Breast epithelium (tissue), 4 donors: ENCODE measurements at regions not wholly inside any gene's neighbourhood (a gene's known extent, or its start where the extent isn't known, plus 50 kb on each side); places are given as distances from the start of the nearest gene placed in this dataset.

Source experiments
- DNase-seq, 2 donors: peaks; one replicate each; pipeline ENCODE4 v3.0.0-alpha.2; 2019; ENCODE audit warnings: low spot score in 2 of 2
- H3K27ac ChIP-seq, 2 donors: fragments of 200-600 bp; sonication (generic) in 1 of 2; one replicate each; pipeline ENCODE4 v1.5.1; 2016 to 2019; ENCODE audit warnings: mild to moderate bottlenecking in 1 of 2
- H3K27me3 ChIP-seq, 2 donors: fragments of 200-600 bp; sonication (generic) in 1 of 2; one replicate each; pipeline versions ENCODE4 v1.5.1 to v1.6.0; 2017 to 2019; ENCODE audit warnings: control low read depth in 1 of 2, mild to moderate bottlenecking in 1 of 2
- H3K36me3 ChIP-seq: fragments of 200-600 bp; one replicate; pipeline ENCODE4 v1.5.1; 2019
- H3K4me1 ChIP-seq, 2 donors: fragments of 200-600 bp; sonication (generic); one replicate each; pipeline ENCODE4 v1.5.1; 2016 to 2019; ENCODE audit warnings: control low read depth in 1 of 2
- H3K4me3 ChIP-seq, 3 donors: fragments of 200-600 bp; sonication (generic); 1 replicate in 2 of 3; 2 replicates in 1 of 3; pipeline ENCODE4 v1.5.1; 2016 to 2019; ENCODE audit warnings: mild to moderate bottlenecking in 3 of 3, moderate library complexity in 2 of 3
- H3K9me3 ChIP-seq, 2 donors: fragments of 200-600 bp; sonication (generic) in 1 of 2; one replicate each; pipeline ENCODE4 v1.5.1; 2016 to 2019; ENCODE audit warnings: control low read depth in 1 of 2
- POLR2A ChIP-seq: fragments of 450-650 bp; IDR thresholded peaks from one replicate; pipeline ENCODE4 v1.6.1; 2016; ENCODE audit warnings: antibody characterized with exemption, mild to moderate bottlenecking, moderate library complexity
- POLR2AphosphoS5 ChIP-seq, 3 donors: sonication (generic); formaldehyde crosslinking; IDR thresholded peaks; one replicate each; pipeline ENCODE4 v1.6.1; 2017; ENCODE audit warnings: antibody characterized with exemption in 3 of 3
- intact Hi-C: fragments of 100-400 bp; cut with DNase I; formaldehyde crosslinking; loops from one replicate; pipeline ENCODE4 v1.15.1; 2023; ENCODE audit warnings: low total_unique reads
- TF ChIP-seq, protein P1 (sequence below), 3 donors: fragments of 450-650 bp; IDR thresholded peaks; one replicate each; pipeline ENCODE4 v1.5.1; 2016 to 2017; ENCODE audit warnings: antibody characterized with exemption in 3 of 3, mild to moderate bottlenecking in 3 of 3, moderate library complexity in 3 of 3

GRCh38 chr3:28606283-28606682 is 257.7 kb upstream of the AZI2 start:
- no peak for TF ChIP-seq POLR2A
- TF ChIP-seq, protein P1, sequence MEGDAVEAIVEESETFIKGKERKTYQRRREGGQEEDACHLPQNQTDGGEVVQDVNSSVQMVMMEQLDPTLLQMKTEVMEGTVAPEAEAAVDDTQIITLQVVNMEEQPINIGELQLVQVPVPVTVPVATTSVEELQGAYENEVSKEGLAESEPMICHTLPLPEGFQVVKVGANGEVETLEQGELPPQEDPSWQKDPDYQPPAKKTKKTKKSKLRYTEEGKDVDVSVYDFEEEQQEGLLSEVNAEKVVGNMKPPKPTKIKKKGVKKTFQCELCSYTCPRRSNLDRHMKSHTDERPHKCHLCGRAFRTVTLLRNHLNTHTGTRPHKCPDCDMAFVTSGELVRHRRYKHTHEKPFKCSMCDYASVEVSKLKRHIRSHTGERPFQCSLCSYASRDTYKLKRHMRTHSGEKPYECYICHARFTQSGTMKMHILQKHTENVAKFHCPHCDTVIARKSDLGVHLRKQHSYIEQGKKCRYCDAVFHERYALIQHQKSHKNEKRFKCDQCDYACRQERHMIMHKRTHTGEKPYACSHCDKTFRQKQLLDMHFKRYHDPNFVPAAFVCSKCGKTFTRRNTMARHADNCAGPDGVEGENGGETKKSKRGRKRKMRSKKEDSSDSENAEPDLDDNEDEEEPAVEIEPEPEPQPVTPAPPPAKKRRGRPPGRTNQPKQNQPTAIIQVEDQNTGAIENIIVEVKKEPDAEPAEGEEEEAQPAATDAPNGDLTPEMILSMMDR (IDR thresholded peaks at IDR 0.05), result no peak
- Histone ChIP-seq H3K27ac (no peak overlapping the region), H3K9me3 (no peaks in the 10 kb centered on the region), H3K4me3 (no peak overlapping the region), H3K27me3 (no peaks in the 10 kb centered on the region), H3K36me3 (no peaks in the 10 kb centered on the region), H3K4me1 (no peaks in the 10 kb centered on the region)
- DNase-seq, result no peak
- intact Hi-C loops, result no loop called here

DNA sequence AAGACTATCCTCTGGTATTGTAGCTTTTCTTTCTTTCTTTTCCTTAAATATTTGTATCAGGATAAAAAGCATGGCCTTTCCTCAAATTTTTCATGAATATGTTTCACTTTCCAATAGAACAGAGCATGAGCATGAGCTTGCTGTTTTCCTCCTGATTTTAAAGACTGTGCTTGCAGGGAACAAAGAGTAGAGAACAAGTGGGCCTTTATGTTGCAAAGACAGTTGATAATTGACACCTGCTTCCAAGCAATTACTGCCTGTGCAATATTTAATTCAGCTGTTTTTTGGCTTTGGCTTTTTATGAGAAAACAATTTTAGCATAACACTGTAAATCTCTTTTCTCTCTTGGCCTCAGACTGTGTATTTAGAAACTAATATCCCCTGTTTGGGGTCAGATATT is 263.6 kb upstream of the AZI2 start:
- Histone ChIP-seq H3K4me1 (no peaks in the 10 kb centered on the region), H3K9me3 (no peaks in the 10 kb centered on the region), H3K27me3 (no peaks in the 10 kb centered on the region), H3K36me3 (no peaks in the 10 kb centered on the region), H3K4me3 (no peak overlapping the region), H3K27ac (no peak overlapping the region)
- DNase-seq, result no peak
- intact Hi-C loops, result no loop called here
- TF ChIP-seq POLR2AphosphoS5 (IDR thresholded peaks at IDR 0.05) (no peak), POLR2A (no peak)
- TF ChIP-seq, protein P1 (IDR thresholded peaks at IDR 0.05), result no peak

DNA sequence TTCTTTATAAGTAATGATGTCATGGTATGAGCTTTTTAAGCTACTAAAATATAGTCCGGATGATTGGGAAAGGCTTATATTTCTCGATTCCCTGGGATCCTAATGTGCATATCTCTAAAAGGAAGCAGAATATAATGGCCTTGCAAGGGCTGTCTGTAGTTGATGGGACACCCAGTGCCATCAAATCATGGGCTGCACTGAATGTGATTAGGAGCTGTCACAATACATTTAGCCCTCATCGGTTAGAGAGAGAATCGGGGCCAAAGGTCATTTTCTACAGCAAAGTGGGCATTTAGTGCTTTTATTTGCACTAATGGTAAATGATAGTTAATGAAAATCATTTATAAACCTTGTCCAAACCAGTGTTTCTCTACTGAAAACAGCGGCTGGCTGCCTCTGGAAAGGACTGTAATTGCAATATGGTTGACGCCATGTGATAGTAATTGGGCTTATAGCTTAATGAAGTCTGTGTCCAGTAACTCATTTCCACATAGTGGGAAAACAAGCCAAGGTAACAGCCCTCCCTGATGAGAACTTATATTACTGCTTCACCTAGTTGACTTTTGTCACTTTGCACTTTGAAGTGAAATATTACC is 265.0 kb upstream of the AZI2 start:
- intact Hi-C loops, result no loop called here
- Histone ChIP-seq H3K4me1 (no peaks in the 10 kb centered on the region), H3K4me3 (no peak overlapping the region), H3K27ac (no peak overlapping the region), H3K9me3 (no peaks in the 10 kb centered on the region), H3K27me3 (no peaks in the 10 kb centered on the region), H3K36me3 (no peaks in the 10 kb centered on the region)
- no peak for DNase-seq
- TF ChIP-seq, protein P1 (IDR thresholded peaks at IDR 0.05), result no peak
- TF ChIP-seq POLR2A, result no peak
- TF ChIP-seq POLR2AphosphoS5 (IDR thresholded peaks at IDR 0.05), result no peak

DNA sequence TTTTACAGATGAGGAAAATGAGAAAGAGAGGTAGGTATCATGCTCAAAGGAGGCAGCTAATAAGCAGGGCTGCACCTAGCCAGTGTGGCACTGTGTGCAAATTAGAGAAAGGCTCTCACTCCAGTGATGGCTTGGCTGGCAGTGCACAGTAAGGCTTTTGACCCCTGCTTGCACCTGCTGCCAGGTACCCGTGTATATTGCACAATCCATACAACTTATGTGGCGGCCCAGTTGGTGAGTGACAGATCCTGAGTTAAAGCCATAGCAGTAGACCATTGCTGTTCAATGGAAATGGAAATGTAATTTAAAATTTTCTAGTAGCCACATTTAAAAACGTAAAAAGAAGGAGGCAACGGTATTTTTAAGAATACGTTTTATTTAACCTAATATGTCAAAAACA is 266.4 kb upstream of the AZI2 start:
- TF ChIP-seq, protein P1 (IDR thresholded peaks at IDR 0.05), result no peak
- TF ChIP-seq POLR2AphosphoS5 (IDR thresholded peaks at IDR 0.05) (no peak), POLR2A (no peak)
- no peak overlapping the region for H3K27ac ChIP-seq
- no peaks in the 10 kb centered on the region for H3K27me3 ChIP-seq
- H3K4me1 ChIP-seq, result no peaks in the 10 kb centered on the region
- H3K4me3 ChIP-seq, result no peak overlapping the region
- intact Hi-C loops, result no loop called here
- H3K36me3 ChIP-seq, result no peaks in the 10 kb centered on the region
- DNase-seq, result no peak
- no peaks in the 10 kb centered on the region for H3K9me3 ChIP-seq

DNA sequence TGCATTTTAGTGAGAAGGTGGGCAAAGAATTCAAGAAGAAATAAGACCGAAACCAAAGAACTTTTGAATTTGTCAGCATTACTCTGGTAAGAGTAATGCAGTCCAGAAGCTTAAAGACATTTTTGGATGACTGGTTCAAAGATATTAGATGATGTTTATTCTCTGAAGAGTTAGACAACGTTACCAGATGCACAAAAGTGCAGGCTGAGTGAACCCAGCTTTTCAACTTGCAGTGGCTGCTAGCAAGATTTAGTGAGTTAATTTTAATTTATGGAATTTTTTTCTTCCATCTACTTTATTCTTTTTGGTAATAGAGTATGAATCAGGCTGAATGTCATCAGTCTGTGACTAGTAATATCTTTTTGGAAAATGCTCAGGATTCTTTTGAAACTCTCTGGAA is 267.3 kb upstream of the AZI2 start:
- Histone ChIP-seq H3K27ac (no peak overlapping the region), H3K9me3 (no peaks in the 10 kb centered on the region), H3K27me3 (no peaks in the 10 kb centered on the region), H3K4me3 (no peak overlapping the region), H3K36me3 (no peaks in the 10 kb centered on the region), H3K4me1 (no peaks in the 10 kb centered on the region)
- no peak for DNase-seq
- no peak for TF ChIP-seq POLR2AphosphoS5 (IDR thresholded peaks at IDR 0.05)
- no peak for TF ChIP-seq POLR2A
- TF ChIP-seq, protein P1 (IDR thresholded peaks at IDR 0.05), result no peak
- intact Hi-C loops, result no loop called here
